HG03378 (cell line): ENCODE measurements at regions not wholly inside any gene's neighbourhood (a gene's known extent, or its start where the extent isn't known, plus 50 kb on each side); places are given as distances from the start of the nearest gene placed in this dataset.
"Not testable (repeated sequence)": the region's sequence is repeated elsewhere in the genome, so short reads cannot be mapped to it uniquely, and the experiment has no call there.

Source experiments
- ATAC-seq: cut with Tn5 transposase; IDR thresholded peaks from one replicate; pipeline ENCODE4 v1.9.1; 2021; ENCODE audit warnings: mild to moderate bottlenecking, moderate library complexity; ENCODE audit not compliant: unreplicated experiment

DNA sequence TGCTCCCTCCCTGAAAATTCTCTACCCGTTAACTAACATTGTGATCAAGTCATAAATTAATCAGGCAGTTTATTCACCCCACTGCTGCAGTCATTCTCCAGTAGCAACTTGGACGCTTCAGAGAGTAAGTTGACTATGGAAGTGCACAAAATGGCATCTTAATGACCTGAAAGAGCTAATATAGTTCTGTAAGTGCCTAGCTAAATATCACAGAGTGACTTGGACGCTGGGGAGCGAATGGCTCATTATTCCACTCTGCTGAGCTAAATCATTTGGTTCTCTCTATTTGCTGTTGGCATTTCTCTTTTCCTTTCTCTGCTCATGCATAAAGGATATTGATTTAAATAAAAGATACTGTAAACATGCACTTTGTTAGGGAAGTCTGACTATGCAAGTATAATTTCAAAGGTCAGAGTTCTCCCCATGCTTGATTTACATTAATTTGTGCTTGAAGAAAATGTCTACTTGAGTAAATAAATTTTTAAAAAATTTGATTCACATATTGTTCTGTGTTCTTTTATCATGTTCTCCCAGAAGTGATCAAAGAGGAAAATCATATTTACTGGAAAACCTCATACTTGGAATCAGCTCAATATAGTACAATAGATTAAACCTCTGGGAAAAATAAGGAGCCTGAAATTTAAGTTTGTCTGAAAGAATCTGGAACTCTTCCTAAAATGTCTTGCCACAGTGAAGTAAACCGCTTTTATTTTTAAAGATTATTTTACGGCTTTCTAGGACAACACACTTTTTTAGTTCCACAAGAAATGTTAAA is 169.5 kb upstream of the HAPLN1 start:
- ATAC-seq = no peak

DNA sequence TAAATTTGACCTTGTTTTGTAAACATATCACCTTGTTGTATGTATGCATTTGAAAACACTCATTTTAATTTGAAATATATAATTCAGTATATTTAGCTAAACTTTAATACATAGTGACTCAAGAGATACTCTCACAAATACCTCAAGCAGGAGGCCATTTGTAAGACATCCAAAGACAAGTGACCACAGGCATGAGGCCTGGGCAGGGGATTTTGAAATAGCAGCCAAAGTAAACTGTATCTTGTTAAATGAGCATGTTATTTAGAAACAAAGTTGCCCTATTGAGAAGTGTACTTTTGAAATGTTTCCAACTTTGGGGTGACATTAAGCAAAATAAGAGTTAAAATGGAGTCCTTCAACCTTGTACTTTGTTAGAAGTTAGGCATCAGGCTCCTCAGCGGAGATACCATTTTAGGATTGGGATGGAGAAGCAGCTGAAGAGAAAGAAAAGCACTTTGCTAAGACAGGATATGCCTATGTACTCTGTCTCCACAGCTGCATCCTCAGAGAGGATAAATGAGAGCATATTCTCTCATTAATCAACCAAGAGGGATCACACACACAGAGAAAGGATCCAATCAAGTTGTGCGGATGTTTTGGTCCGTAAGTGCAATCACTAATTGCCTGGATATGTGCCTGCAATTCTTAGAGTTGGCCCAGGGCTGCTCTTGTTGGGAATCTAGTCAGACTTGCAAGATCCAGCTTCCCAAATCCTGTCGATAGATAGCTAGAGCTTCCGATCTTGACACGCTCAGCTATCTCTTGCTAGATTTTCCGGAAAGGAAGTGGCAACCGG is 157.5 kb upstream of the HAPLN1 start:
- no peak for ATAC-seq

DNA sequence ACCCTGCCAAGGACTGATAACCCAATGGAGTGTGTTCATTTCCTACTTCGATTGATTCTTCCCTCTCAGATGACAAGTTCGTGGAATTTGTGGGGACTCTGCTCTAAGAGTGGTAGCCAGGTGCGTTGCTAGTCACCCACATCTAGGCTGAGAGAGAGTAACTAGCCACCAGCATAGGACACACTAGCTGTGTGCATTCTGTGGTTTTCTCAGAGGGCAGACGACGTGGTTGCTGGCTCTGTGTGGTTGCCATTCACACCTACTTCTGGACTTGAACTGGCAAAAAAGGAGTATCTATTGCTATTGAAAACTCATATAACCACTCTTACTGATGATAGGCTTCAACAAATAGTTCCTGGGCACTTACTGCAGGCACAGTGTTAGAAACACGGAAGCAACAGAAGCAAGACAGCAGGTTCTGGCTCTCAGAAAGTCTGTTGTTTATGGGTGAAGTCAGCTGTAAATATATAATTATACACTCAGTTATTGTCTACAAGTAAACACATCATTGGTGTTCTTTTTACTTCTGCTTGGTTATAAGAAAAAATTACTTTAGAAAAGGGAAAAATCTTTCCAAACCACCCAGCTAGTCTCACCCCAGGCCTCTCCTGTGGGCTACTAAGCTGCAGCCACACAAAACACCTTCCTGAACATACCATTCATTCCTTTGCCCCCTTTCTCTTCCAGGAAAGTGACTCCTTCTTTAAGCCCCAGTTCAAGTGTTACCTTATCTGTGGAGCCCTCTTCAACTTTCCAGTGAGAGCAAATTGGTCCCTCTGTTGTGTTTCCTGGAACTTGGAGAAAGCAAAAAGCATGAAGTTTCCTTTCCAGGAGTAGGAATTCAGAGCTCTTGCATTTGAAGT is 151.1 kb upstream of the HAPLN1 start:
- ATAC-seq = no peak

DNA sequence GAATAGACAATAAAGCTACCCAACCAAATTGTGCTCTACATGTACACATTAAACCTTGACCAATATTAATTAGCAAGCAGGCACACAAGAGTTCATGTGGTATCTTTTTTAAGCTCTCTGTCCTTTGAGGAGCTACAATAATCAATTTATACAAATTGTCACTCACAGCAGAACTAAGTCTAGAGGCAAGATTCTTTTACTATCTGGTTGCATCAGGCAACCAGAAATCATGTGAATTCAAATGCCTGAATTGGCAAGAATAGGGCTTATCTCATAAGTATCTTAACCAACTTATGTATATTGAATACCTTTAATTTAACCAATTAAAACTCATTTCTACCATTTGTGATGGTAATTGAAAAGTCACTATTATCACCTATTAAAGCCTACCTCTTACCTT is 145.5 kb upstream of the HAPLN1 start:
- ATAC-seq = no peak

DNA sequence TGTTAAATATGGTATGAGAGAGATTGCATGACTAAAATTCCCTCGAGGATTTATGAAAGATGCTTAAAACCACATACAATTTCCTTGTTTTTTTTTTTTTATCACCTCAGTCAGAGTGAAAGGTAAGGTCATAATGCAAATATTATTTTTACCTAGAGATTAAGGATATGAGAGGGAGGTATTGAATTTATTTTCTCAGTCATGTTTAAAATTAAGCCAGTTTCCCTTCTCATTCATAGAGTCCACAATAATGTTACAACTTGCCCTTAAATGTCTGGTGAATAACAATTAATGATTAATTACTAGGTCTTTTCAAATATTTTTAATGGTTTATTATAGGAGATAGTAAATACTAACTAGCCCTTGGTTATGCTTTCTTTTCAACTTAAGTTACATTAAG is 144.9 kb upstream of the HAPLN1 start:
- no peak for ATAC-seq

DNA sequence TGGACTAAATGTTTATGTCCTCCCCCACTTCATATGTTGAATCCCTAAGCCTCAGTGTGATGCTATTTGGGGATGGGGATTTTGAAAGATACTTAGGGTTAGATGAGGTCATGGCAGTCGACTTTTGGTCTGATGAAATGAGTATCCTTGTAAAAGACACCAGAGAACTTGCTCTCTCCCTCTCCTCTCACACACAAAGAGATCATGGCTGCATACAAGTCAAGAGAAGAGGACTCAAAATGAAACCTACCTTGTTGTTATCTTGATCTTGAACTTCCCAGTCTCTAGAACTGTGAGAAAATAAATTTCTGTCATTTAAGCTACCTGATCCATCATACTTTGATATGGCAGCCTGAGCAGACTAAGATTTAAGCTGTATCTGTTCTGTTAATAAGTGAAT is 144.0 kb upstream of the HAPLN1 start:
- peak; percentile 72 for ATAC-seq

DNA sequence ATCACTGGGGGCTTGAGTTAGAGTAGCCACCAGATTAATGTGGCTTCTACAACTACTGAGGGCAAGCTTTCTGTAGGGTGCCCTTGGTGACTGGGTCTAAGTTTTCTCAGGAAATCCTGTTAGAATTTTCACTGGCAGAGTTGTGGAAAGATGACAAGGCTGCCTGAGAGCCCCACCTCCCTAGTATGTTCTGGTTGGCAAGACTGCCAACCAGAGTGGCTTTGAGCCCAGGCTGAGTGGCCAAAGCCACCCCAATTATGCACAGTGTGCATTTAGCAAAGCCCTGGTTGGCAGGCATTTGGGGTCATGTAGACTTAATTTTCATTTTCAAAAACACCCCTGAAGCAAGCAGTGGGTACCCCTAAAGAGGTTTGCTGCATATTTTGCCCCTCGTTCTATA is 136.7 kb upstream of the HAPLN1 start:
- no peak for ATAC-seq

DNA sequence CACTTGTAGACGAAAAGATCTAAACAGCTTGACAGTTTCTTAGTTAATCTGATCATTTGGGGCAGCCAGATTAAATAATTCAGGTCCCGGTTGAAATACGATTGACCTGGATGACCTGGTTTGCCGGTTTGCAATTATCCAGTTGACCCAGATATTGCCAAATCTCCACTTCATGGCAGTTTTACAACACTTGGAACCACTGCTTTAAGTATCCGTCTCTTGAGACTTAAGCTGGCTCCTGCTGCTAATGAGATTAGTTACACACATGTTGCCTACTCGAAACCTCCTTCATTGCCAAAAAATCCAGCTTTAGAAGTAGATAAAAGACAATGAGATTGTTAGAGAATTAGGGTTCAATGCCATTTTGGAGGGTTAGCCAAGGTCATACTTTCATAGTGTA is 136.2 kb upstream of the HAPLN1 start:
- no peak for ATAC-seq

DNA sequence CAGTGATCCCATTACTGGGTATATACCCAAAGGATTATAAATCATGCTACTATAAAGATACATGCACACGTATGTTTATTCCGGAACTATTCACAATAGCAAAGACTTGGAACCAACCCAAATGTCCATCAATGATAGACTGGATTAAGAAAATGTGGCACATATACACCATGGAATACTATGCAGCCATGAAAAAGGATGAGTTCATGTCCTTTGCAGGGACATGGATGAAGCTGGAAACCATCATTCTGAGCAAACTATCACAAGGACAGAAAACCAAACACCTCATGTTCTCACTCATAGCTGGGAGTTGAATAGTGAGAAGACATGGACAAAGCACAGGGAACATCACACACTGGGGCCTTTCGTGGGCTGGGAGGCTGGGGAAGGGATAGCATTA is 129.8 kb upstream of the HAPLN1 start:
- not testable (repeated sequence) for ATAC-seq

DNA sequence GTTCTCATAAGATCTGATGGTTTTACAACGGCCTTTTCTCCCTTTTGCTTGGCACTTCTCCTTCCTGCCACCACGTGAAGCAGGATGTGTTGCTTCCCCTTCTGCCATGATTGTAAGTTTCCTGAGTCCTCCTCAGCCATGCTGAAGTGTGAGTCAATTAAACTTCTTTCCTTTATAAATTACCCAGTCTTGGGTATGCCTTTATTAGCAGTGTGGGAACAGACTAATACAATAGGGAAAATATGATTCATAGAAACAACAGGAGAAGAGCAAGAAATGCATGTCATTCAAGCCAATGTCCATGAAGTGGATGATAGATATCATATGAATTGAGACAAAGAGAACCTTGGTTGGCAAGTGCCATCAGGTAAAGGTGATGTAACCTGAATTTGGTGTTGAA is 128.3 kb upstream of the HAPLN1 start:
- ATAC-seq = no peak

DNA sequence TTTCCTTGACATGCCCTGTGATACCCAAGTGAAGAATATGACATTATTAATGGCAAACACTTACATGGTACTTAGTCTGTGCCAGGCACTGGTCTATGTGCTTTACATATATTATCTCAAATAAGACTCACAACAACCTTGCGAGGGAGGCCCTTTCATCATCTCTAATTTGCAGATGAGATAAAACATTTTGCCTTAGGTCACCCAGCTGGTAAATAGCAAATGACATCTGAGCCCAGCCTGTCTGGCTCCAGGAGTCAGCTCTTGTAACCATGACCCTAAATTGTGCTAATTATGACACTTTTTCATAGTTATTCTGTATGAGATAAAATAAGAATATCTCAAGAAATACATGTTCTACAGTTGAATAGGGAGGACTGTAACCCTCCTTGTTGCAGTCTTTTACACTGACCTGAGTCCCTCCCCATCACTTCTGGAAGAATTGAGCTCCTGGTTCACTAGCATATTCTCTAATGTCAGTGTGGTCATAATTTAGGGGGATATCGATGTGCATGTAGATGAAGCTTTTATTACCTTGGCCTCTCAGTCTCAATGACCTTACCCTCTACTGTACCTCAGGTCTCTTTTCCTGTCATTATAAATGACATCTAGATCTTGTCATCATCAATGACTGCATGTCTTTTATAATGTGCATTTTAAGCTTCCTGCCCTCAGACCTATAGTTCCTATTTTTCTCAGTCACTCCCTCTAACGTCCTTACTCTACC is 126.1 kb upstream of the HAPLN1 start:
- ATAC-seq = no peak

DNA sequence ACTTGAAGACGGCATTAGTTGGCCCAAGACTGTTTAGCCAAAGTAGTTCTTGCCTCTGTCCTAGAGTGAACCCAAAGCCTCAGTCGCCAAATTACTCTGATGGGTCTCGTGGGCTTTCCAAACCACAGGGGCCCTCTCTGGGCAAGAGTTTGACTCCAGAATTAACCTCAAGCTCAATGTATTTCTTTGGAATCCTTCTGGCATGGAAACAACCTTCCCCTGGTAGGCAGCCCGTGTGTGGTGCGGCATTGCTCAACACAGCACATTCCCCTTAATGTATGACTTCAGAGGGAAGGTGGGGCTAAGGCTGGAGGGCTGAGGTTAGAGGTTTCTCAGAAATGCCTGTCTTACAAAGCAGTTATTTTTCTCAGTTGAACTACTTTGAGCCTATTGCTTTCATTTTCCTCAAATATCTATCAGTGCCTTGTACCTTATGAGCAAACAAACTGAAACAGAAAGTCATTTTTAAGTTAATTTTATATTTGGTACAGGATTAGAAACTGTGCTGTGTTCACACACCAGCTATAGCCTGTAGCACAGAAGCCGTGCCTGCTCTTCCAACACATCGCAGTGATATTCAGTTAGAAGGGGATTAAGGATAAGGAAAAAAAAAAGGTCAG is 123.9 kb upstream of the HAPLN1 start:
- ATAC-seq = peak; percentile 99

DNA sequence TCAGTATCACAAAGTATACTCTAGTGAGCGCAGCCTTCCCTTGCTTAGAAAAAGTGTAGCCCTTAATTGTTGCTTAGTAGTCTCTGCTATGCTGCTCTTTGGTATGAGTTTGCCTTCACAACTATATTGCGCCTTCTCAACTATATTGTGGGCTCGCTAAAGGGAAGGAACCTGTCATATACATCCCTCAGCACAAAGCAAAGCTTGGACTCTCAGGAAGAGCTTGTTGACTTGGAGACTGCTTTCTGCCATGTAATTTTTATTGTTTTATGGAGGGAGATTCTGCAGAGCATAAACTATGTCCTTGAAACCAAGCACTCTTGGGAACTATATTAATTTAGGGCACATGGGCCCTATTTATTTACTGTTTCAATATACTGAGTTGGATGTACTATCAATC is 119.1 kb upstream of the HAPLN1 start:
- no peak for ATAC-seq

DNA sequence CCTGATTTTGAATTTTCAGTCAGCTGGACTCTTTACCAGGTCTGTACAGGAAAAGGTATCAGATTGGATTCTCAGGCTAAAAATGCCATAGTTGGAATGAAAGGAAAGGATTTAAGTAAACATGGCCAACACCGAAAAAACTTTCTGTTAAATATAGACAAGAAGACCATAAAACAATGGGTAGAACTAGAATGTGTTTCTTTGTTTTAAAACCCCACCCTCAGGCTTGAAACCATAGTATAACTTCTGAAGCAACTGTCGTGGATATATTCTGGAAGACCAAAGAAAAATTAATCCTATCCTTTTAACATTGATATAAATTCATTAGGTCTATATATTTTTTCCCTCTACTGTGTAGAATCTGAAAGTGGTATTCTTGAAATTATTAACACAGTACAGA is 118.6 kb upstream of the HAPLN1 start:
- no peak for ATAC-seq

DNA sequence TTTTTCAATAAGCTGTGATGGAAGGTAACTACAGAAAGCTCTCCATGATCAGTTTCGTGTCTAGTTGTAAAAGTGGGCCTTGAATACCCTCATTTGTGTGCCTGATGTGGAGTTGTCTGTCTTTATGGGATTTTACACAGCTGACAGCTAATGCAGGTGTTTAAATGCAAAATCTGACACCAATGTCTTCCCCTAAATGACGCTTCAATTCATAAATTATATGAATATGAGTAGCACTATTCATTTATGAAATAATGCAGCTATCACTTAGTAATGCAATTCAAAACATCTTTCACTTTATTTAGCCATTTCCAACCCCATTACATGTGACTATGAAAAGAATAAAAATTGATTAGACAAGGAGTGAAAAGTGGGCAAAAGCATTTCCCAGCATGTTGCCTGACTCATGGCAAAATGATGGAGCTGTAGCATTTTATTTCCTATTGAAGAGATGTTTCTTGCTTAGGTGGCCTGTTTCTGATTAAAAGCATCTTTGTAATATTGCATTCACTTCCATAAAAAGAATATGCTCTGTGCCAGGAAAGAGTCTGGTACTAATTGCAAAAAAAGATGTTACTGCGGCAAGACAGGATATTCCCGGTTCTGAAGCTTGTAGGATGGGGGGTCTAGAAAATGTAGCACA is 116.7 kb upstream of the HAPLN1 start:
- ATAC-seq = no peak

DNA sequence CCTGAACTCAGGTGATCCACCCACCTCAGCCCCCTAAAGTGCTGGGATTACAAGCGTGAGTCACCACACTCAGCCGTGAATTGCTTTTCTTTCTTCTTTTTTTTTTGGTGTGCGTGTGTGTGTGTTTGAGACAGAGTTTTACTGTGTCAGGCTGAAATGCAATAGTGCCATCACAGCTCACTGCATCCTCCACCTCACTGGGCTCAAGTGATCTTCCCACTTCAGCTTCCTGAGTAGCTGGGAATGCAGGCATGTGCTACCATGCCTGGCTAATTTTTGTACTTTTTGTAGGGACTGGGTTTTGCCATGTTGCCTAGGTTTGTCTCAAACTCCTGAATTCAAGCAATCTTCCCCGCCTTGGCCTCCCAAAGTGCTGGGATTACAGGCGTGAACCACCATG is 113.7 kb upstream of the HAPLN1 start:
- no peak for ATAC-seq

DNA sequence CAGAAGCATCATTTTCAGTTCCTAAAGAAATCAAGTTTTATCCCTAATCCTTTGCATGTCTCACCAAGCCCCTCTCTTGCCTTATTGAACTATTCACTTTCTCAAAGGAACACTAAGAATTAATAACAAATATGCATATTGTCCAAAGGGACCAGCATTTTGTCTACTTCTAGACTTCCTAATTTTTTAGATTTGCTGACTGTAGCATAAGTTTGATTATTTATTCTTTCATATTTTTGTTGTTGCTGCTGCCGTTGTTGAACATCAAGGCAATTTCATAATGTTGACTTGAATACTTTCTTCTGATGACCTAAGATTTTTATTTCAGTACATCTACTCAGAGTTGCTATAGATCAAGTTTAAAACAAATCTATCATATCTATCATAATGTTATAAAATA is 111.2 kb upstream of the HAPLN1 start:
- ATAC-seq = no peak

DNA sequence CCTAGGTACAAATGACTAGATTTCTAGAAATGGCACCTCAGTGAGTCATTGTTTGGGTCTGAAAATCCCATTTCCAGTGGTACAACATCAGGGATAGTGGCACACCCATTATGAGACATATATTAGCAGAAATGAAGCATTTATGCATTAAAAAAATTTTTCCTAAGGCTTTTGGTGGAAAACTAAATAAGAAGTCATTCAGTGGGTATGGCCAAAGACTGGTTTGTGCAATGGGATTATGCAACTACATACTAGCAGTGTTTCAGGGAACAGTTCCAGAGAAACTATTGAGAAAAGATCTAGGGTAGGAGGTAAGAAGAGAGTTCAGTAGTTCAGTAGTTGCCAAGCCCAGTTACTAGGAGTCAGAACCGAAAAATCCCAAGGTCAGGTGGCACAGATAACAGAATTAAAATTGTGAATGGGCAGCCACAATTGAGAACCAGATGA is 106.5 kb upstream of the HAPLN1 start:
- no peak for ATAC-seq

DNA sequence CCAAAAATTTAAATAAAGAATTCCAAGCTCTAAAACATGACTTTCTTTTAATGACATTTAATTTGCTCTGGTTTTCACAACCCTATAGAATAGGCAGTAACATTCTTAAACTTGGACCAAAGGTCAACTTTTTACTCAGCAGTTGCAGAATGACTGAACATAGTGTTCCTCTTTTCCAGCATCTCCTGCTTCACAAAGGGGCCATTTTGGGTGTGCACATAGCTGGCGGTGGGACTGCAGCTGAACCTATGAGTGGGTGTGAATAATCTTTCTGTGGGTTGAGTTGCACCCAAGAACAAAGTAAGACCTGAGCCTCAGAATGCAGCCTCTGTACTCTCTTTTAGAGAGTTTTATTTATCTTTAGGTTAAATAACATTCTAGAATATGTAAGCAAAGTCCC is 96.9 kb upstream of the HAPLN1 start:
- ATAC-seq = no peak

DNA sequence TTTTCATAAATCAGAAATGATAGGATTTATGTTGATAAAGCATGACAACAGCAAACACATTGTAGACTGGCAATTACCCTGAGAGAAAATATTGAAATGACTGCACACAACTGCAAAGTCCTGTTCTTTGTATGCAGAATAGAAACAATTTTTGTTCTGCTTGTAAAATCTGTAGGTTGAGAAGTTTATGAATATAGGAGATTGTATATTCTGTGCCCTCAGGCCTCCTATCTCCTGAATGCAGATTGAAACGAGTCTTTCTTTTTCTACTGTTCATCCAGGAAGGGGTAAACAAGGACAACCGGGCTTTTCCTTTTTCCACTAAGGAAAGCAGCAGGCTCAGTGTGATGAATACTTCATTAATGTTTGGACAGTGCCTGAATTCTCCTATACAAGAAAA is 95.0 kb upstream of the HAPLN1 start:
- no peak for ATAC-seq
